ENCODE measurements at regions not wholly inside any gene's neighbourhood (a gene's known extent, or its start where the extent isn't known, plus 50 kb on each side); places are given as distances from the start of the nearest gene placed in this dataset.
A peak's percentile ranks its signal among the peaks of the same experiment; 100 is the strongest.

DNA sequence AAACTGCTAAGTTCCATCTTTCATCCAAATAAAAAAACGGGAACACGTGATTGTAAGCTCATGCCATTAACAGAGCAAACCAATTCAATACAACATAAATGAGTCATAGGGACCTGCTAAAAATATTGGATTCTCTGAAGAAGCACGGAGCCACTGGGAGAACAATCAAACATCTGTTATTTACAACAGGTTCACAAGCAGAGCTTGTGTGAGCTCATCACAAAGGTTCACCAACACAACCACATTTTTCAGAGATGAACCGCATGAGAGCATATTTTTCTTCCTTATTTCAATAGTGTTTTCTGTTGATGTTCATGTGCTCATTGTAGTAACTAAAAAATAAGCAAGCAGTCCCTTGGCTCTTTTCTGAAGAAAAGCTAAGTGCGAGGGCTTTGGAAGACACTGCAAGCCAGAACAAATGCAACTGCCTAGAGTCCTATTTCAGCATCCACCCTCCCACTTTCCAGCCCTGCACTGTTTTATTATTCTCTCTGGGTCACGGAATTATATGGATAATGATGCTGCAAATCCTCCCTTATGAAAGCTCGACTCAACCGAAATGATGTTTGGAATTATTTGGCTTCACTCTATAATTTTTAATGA is 545.8 kb downstream of the LIG4 start:
- DNase-seq: no peak
- H3K36me3 ChIP-seq: no peaks in the 10 kb centered on the region
- ATAC-seq: no peak
- intact Hi-C loops (cut with DNase I): no loop called here
- no peak overlapping the region for H3K4me3 ChIP-seq
- 79 to 83% (median 79%) methylated on average over 8 of the region's 8 CpGs for WGBS, 4 donors
- no peak overlapping the region for H3K27ac ChIP-seq
- H3K4me1 ChIP-seq: no peaks in the 10 kb centered on the region
- no peaks in the 10 kb centered on the region for H3K27me3 ChIP-seq
- no peak for TF ChIP-seq POLR2A (IDR thresholded peaks at IDR 0.05)
- TF ChIP-seq, protein P1, sequence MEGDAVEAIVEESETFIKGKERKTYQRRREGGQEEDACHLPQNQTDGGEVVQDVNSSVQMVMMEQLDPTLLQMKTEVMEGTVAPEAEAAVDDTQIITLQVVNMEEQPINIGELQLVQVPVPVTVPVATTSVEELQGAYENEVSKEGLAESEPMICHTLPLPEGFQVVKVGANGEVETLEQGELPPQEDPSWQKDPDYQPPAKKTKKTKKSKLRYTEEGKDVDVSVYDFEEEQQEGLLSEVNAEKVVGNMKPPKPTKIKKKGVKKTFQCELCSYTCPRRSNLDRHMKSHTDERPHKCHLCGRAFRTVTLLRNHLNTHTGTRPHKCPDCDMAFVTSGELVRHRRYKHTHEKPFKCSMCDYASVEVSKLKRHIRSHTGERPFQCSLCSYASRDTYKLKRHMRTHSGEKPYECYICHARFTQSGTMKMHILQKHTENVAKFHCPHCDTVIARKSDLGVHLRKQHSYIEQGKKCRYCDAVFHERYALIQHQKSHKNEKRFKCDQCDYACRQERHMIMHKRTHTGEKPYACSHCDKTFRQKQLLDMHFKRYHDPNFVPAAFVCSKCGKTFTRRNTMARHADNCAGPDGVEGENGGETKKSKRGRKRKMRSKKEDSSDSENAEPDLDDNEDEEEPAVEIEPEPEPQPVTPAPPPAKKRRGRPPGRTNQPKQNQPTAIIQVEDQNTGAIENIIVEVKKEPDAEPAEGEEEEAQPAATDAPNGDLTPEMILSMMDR (IDR thresholded peaks at IDR 0.05): no peak
- H3K9me3 ChIP-seq: peaks cover 0 to 13% (median 0%) of the 10 kb centered on the region in 12 donors

DNA sequence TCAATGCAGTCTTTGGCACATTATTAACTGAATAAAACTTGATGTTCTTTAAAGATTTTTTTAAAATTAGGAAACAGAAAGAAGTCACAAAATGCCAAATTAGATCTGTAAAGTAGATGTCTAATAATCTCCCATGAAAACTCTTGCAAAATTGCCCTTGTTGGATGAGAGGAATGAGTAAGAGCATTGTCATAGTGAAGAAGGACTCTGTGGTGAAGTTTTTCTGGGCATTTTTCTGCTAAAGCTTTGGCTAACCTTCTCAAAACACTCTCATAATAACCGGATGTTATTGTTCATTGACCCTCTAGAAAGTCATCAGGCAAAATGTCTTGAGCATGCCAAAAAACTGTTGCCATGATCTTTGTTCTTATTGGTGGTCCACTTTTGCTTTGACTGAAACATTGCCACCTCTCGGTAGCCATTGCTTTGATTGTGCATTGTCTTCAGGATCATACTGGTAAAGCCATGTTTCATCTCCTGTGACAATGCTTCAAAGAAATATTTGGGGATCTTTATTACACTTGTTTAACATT is 549.3 kb downstream of the LIG4 start:
- H3K36me3 ChIP-seq: no peaks in the 10 kb centered on the region
- WGBS, 4 donors: 87 to 93% (median 90%) methylated on average over 2 of the region's 2 CpGs
- peaks cover 0 to 13% (median 0%) of the 10 kb centered on the region in 12 donors for H3K9me3 ChIP-seq
- no peak overlapping the region for H3K4me3 ChIP-seq
- intact Hi-C loops (cut with DNase I): no loop called here
- no peaks in the 10 kb centered on the region for H3K27me3 ChIP-seq
- TF ChIP-seq POLR2A (IDR thresholded peaks at IDR 0.05): no peak
- TF ChIP-seq, protein P1 (IDR thresholded peaks at IDR 0.05): no peak
- no peak overlapping the region for H3K27ac ChIP-seq
- no peak for DNase-seq
- H3K4me1 ChIP-seq: no peaks in the 10 kb centered on the region
- no peak for ATAC-seq

DNA sequence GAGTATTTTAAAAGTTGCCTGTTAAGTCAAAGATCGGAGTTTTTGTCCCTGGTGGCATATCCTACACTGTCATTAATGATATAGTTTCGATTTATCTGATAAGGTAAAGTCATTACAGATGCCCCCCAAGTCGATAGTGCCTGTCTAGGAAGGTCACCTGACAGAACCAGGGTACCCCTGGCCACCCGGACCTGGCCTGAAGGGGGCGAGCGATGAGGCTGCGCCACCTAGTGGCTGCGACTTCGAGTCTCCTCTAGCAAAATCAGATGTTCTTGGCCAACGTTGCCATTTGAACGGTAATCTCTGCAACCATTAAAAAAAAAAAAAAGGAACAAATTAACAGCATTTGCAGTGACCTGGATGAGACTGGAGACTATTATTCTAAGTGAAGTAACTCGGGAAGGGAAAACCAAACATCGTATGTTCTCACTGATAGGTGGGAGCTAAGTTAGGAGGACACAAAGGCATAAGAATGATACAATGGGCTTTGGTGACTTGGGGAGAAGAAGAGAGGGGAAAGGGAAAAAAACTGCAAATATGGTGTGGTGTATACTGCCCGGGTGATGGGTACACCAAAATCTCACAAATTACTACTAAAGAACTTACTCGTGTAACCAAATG is 565.1 kb downstream of the LIG4 start:
- H3K27ac ChIP-seq: no peak overlapping the region
- H3K36me3 ChIP-seq: no peaks in the 10 kb centered on the region
- peaks cover 0 to under 1% (median 0%) of the 10 kb centered on the region in 12 donors for H3K9me3 ChIP-seq
- TF ChIP-seq POLR2A (IDR thresholded peaks at IDR 0.05): no peak
- TF ChIP-seq, protein P1 (IDR thresholded peaks at IDR 0.05): peak; percentile 48 to 74 (median 62)
- WGBS, 4 donors: 18 to 24% (median 19%) methylated on average over 15 of the region's 15 CpGs
- DNase-seq (peak; percentile 12 to 63 (median 27)), ATAC-seq (no peak)
- H3K27me3 ChIP-seq: no peaks in the 10 kb centered on the region
- H3K4me3 ChIP-seq: no peak overlapping the region
- intact Hi-C loops (cut with DNase I): loop anchor here in 6 of 10 donors (1.0 to 10.0 kb wide), 5 partner anchors 285 to 505 kb away; no protein-coding TSS in a partner anchor
- no peaks in the 10 kb centered on the region for H3K4me1 ChIP-seq

DNA sequence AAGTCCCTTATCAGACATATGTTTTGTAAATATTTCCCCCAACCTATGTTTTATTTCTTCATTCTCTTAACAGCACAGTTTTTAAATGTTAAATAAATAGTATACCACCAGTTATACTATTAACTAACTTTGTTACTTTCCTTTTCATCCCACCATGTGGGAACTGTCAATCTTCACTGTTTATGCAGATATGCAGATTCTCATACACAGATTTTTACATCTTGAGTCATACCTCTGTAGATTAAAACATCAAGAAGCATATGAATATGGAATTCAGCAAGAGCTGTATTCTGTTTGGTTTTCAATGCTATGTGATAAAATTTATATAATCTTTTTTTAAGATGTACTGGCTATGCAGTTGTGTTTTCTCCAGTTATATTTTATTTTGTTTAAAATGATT is 566.3 kb downstream of the LIG4 start:
- Histone ChIP-seq H3K27ac (no peak overlapping the region), H3K4me1 (no peaks in the 10 kb centered on the region), H3K36me3 (no peaks in the 10 kb centered on the region), H3K9me3 (peaks cover 0 to 7% (median 0%) of the 10 kb centered on the region in 12 donors), H3K27me3 (no peaks in the 10 kb centered on the region), H3K4me3 (no peak overlapping the region)
- intact Hi-C loops (cut with DNase I): loop anchor here in 4 of 10 donors (5.0 to 10.0 kb wide), 3 partner anchors 434 to 442 kb away; no protein-coding TSS in a partner anchor
- TF ChIP-seq, protein P1 (IDR thresholded peaks at IDR 0.05): no peak
- no peak for TF ChIP-seq POLR2A (IDR thresholded peaks at IDR 0.05)
- ATAC-seq: no peak
- DNase-seq: no peak
